ENCODE measurements at regions not wholly inside any gene's neighbourhood (a gene's known extent, or its start where the extent isn't known, plus 50 kb on each side); places are given as distances from the start of the nearest gene placed in this dataset.
"Not testable (repeated sequence)": the region's sequence is repeated elsewhere in the genome, so short reads cannot be mapped to it uniquely, and the experiment has no call there.

DNA sequence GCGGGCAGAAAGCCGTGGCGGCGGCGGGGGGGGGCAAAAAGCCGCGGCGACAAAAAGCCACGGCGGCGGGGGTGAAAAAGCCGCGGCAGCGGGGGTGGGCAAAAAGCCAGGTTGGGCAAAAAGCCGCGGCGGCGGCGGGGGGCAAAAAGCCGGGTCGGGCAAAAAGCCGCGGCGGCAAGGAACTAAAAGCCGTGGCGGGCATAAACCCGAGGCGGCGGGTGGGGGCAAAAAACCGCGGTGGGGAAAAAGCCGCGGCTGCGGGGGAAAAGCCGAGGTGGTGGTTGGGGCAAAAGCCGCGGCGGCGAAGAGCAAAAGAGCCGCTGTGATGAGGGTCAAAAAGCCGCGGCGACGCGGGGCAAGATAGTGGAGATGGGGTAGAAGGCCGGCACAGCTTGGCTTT, 1834.2 kb downstream of the FOXD4L5 start:
- peak overlapping the region in 1 of 2 donors; percentile 35 for H3K4me3 ChIP-seq (ENCODE audit: low read depth in 1 of 2, low read length in 2 of 2)
- 0 to 1% methylated on average over 17 to 36 of the region's 46 CpGs for whole genome bisulfite sequencing, 2 donors
- H3K4me1 ChIP-seq (ENCODE audit: control insufficient read depth in 2 of 2, insufficient read depth in 2 of 2, low read length in 1 of 2); H3K27ac ChIP-seq (ENCODE audit: low read depth in 2 of 2, low read length in 1 of 2); H3K36me3 ChIP-seq (ENCODE audit: control insufficient read depth in 2 of 2, insufficient read depth in 2 of 2, low read length in 1 of 2); H3K9me3 ChIP-seq (ENCODE audit: control insufficient read depth in 2 of 2, insufficient read depth in 1 of 2, low read depth in 1 of 2, low read length in 1 of 2); H3K27me3 ChIP-seq (ENCODE audit: control insufficient read depth in 1 of 2, insufficient read depth in 2 of 2, low read length in 2 of 2): not testable (repeated sequence)

DNA sequence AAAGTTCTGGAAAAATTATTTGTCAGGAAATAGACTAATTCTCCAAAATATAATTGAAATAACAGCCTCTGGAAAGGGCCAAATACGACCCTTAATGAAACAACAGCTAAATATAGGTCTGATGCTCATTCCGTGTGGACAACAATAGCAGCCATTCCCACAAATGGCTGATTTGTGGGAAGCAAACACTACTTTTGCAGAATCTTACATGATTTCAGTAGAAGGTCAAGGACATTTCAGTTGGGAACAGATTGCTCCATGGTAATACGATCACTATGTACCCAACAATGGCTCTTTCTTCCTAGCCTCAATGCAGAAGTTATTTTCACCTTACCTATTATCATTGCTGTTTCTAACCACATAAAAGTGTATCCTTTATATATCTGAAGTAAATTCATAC, 1859.9 kb downstream of the FOXD4L5 start:
- not testable (repeated sequence) for H3K9me3 ChIP-seq (ENCODE audit: control insufficient read depth in 2 of 2, insufficient read depth in 1 of 2, low read depth in 1 of 2, low read length in 1 of 2); H3K27ac ChIP-seq (ENCODE audit: low read depth in 2 of 2, low read length in 1 of 2); H3K36me3 ChIP-seq (ENCODE audit: control insufficient read depth in 2 of 2, insufficient read depth in 2 of 2, low read length in 1 of 2); H3K27me3 ChIP-seq (ENCODE audit: control insufficient read depth in 1 of 2, insufficient read depth in 2 of 2, low read length in 2 of 2); H3K4me1 ChIP-seq (ENCODE audit: control insufficient read depth in 2 of 2, insufficient read depth in 2 of 2, low read length in 1 of 2); H3K4me3 ChIP-seq (ENCODE audit: low read depth in 1 of 2, low read length in 2 of 2)
- 61% methylated on average over 2 of the region's 3 CpGs; no CpG with 5 or more reads in 1 of the 2 donors for whole genome bisulfite sequencing, 2 donors

DNA sequence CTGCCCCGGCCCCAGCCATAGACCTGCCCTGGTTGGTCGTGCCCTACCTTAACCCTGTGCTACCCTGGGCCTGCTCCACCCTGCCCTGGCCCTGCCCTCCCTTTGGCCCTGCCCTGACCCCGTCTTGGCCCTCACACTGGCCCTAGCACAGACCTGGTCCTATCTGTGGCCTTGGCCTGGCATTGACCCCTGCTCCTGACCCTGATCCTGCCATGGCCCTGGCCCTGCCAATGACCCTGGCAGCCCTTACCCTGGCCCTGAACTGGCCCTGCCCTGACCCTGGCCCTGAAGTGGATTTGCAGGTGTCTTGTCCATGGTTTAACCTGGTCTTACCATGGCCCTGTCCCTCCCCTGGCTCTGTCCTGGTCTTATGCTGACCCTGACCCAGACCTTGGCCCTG, 1894.1 kb downstream of the FOXD4L5 start:
- not testable (repeated sequence) for H3K9me3 ChIP-seq (ENCODE audit: control insufficient read depth in 2 of 2, insufficient read depth in 1 of 2, low read depth in 1 of 2, low read length in 1 of 2); H3K36me3 ChIP-seq (ENCODE audit: control insufficient read depth in 2 of 2, insufficient read depth in 2 of 2, low read length in 1 of 2); H3K4me1 ChIP-seq (ENCODE audit: control insufficient read depth in 2 of 2, insufficient read depth in 2 of 2, low read length in 1 of 2); H3K27me3 ChIP-seq (ENCODE audit: control insufficient read depth in 1 of 2, insufficient read depth in 2 of 2, low read length in 2 of 2); H3K27ac ChIP-seq (ENCODE audit: low read depth in 2 of 2, low read length in 1 of 2); H3K4me3 ChIP-seq (ENCODE audit: low read depth in 1 of 2, low read length in 2 of 2)
- 80% methylated on average over 1 of the region's 3 CpGs; no CpG with 5 or more reads in 1 of the 2 donors for WGBS, 2 donors

DNA sequence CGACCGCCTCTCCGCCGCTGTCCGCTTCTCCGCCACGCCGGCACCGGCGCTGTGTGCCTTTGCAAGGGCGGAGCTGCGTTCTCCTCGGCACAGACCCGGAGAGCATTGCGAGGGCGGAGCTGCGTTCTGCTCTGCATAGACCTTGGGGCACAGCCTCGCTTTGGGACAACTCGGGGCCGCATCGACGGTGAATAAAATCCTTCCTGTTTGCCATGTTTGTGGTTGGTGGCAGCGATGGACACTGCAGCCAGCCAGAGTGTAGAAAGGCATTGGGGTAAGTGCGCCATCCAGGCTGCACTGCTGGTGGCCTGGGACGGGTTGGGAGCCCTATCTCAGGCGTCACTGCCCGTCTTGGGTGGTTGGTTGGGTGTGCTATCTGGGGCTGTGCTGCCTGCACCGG, 1899.5 kb downstream of the FOXD4L5 start:
- H3K27me3 ChIP-seq (ENCODE audit: control insufficient read depth in 1 of 2, insufficient read depth in 2 of 2, low read length in 2 of 2); H3K4me1 ChIP-seq (ENCODE audit: control insufficient read depth in 2 of 2, insufficient read depth in 2 of 2, low read length in 1 of 2); H3K9me3 ChIP-seq (ENCODE audit: control insufficient read depth in 2 of 2, insufficient read depth in 1 of 2, low read depth in 1 of 2, low read length in 1 of 2); H3K27ac ChIP-seq (ENCODE audit: low read depth in 2 of 2, low read length in 1 of 2); H3K36me3 ChIP-seq (ENCODE audit: control insufficient read depth in 2 of 2, insufficient read depth in 2 of 2, low read length in 1 of 2); H3K4me3 ChIP-seq (ENCODE audit: low read depth in 1 of 2, low read length in 2 of 2): not testable (repeated sequence)
- 66 to 85% methylated on average over 5 to 6 of the region's 28 CpGs for WGBS, 2 donors

DNA sequence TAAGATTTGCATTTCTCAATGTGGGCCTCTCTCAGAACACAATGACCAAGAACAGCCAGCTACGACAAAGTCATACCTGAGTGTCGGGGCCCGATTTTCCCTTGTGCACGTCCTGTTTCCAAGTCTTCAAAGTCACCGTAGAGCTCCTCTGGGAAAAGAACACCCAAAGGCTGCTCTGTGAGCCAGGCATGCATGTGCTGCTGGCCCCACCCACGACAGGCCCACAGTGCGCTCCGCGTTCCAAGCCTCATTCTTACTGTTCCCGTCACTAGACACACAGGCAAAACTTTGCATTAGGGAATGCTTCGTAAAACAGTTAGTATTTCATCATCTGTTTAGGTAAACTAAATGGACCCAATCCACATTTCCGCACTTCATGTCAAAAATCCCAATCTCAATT, 1905.1 kb downstream of the FOXD4L5 start:
- H3K36me3 ChIP-seq (ENCODE audit: control insufficient read depth in 2 of 2, insufficient read depth in 2 of 2, low read length in 1 of 2): not testable (repeated sequence)
- whole genome bisulfite sequencing, 2 donors: 88 to 90% methylated on average over 11 to 12 of the region's 12 CpGs

DNA sequence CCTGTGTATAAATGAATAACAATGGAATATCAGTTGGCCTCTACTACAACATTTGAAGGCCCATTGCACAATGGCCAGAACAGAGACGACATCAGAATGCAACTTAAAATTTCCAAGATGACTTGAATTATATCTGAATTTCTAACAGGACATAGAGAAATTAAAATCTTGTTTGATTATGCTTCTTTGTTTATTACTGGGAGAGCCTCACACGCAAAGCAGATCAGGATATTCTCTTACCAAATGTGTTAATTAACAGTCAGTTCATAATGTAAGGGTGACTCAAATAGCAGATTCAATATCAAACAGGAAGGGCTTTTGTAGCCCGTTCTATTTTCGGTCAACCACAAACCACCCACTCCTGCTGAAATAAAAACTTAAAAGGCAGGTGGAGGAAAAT, 1930.8 kb downstream of the FOXD4L5 start:
- H3K4me1 ChIP-seq (ENCODE audit: control insufficient read depth in 2 of 2, insufficient read depth in 2 of 2, low read length in 1 of 2); H3K4me3 ChIP-seq (ENCODE audit: low read depth in 1 of 2, low read length in 2 of 2); H3K27me3 ChIP-seq (ENCODE audit: control insufficient read depth in 1 of 2, insufficient read depth in 2 of 2, low read length in 2 of 2); H3K9me3 ChIP-seq (ENCODE audit: control insufficient read depth in 2 of 2, insufficient read depth in 1 of 2, low read depth in 1 of 2, low read length in 1 of 2); H3K27ac ChIP-seq (ENCODE audit: low read depth in 2 of 2, low read length in 1 of 2); H3K36me3 ChIP-seq (ENCODE audit: control insufficient read depth in 2 of 2, insufficient read depth in 2 of 2, low read length in 1 of 2): not testable (repeated sequence)
- 67 to 76% methylated on average over 2 of the region's 4 CpGs for WGBS, 2 donors

More for the DNA sequence above, 1905.1 kb downstream of the FOXD4L5 start:
- not testable (repeated sequence) for H3K27ac ChIP-seq (ENCODE audit: low read depth in 2 of 2, low read length in 1 of 2); H3K4me1 ChIP-seq (ENCODE audit: control insufficient read depth in 2 of 2, insufficient read depth in 2 of 2, low read length in 1 of 2); H3K4me3 ChIP-seq (ENCODE audit: low read depth in 1 of 2, low read length in 2 of 2); H3K9me3 ChIP-seq (ENCODE audit: control insufficient read depth in 2 of 2, insufficient read depth in 1 of 2, low read depth in 1 of 2, low read length in 1 of 2); H3K27me3 ChIP-seq (ENCODE audit: control insufficient read depth in 1 of 2, insufficient read depth in 2 of 2, low read length in 2 of 2)

DNA sequence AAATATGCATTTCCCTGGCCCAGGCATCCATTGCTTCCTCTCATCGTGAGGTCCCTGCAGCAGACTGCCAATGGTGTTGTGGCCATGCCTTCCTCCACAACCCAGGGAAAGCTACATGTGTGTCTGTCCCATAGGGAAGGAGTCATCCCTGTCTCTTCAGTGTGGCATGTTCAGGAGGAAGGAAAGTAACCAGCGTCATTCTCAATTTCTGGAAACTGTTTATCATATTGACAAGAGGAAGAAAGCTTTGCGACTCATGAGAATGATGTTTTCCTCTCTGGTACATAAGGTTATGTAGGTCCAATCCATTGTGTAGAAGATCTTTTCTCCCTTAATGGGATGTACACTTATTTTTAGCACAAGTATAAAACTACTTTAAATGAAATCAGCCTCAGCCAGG, 1937.7 kb downstream of the FOXD4L5 start:
- H3K27me3 ChIP-seq (ENCODE audit: control insufficient read depth in 1 of 2, insufficient read depth in 2 of 2, low read length in 2 of 2); H3K4me1 ChIP-seq (ENCODE audit: control insufficient read depth in 2 of 2, insufficient read depth in 2 of 2, low read length in 1 of 2); H3K4me3 ChIP-seq (ENCODE audit: low read depth in 1 of 2, low read length in 2 of 2); H3K27ac ChIP-seq (ENCODE audit: low read depth in 2 of 2, low read length in 1 of 2); H3K9me3 ChIP-seq (ENCODE audit: control insufficient read depth in 2 of 2, insufficient read depth in 1 of 2, low read depth in 1 of 2, low read length in 1 of 2); H3K36me3 ChIP-seq (ENCODE audit: control insufficient read depth in 2 of 2, insufficient read depth in 2 of 2, low read length in 1 of 2): not testable (repeated sequence)
- 74 to 79% methylated on average over 2 of the region's 3 CpGs for WGBS, 2 donors

DNA sequence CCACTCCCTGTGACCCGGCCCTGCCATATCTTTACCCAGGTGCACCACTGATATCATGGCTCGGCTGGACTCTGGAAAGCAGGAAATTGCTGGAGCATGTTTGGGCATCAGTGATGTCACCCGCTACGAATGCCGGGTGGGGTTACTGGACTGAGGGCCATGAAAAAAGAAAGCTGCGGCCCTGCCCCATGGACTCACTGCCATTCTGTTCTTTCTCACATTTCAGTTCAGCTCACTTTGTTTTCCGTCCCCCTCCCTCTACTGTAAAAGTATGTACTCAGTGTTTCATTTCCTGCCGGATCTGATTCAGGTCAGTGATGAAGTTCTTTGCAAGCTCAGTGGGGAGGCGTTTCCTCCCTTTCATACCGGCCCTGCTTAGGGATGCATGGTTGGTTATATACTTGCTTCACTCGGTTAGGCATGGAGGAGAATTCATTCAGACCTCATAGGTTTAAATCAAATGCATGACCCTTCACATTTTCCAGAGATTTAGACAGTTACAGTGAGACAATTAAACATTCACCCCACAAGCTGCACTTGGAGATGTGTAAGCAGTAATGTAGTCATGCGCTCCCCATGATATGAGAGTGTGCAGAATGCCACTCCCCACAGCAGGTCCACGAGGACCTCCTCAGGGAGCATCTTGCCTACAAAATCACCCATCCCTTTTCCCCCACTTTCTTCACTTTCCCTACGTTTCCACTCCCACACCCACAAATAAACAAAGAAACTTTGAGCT, 1938.5 kb downstream of the FOXD4L5 start:
- not testable (repeated sequence) for H3K4me3 ChIP-seq (ENCODE audit: low read depth in 1 of 2, low read length in 2 of 2); H3K27me3 ChIP-seq (ENCODE audit: control insufficient read depth in 1 of 2, insufficient read depth in 2 of 2, low read length in 2 of 2); H3K4me1 ChIP-seq (ENCODE audit: control insufficient read depth in 2 of 2, insufficient read depth in 2 of 2, low read length in 1 of 2); H3K36me3 ChIP-seq (ENCODE audit: control insufficient read depth in 2 of 2, insufficient read depth in 2 of 2, low read length in 1 of 2); H3K9me3 ChIP-seq (ENCODE audit: control insufficient read depth in 2 of 2, insufficient read depth in 1 of 2, low read depth in 1 of 2, low read length in 1 of 2)
- 51 to 58% methylated on average over 10 to 11 of the region's 14 CpGs for WGBS, 2 donors
- H3K27ac ChIP-seq (ENCODE audit: low read depth in 2 of 2, low read length in 1 of 2): peak overlapping the region in 1 of 2 donors; percentile 39

DNA sequence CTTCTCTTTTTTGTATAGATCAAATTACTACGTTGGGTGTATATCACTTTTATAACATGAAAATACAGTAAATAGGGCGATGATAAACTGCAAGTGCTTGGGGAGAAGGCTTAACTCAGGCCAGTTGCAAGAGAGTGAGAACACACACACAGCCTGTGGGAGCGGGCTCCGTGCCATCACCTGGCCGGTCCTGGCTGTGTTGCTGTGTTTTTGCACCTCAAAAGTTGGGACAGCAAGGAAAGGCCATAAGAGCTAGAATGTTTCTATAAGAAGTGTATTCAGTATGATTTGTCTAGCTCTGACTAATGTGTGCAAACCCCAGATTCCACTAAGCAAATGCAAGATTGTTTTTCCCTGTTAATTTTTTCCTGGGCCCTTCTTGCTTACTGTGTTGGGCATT, 1940.6 kb downstream of the FOXD4L5 start:
- not testable (repeated sequence) for H3K27me3 ChIP-seq (ENCODE audit: control insufficient read depth in 1 of 2, insufficient read depth in 2 of 2, low read length in 2 of 2); H3K36me3 ChIP-seq (ENCODE audit: control insufficient read depth in 2 of 2, insufficient read depth in 2 of 2, low read length in 1 of 2); H3K9me3 ChIP-seq (ENCODE audit: control insufficient read depth in 2 of 2, insufficient read depth in 1 of 2, low read depth in 1 of 2, low read length in 1 of 2); H3K27ac ChIP-seq (ENCODE audit: low read depth in 2 of 2, low read length in 1 of 2); H3K4me1 ChIP-seq (ENCODE audit: control insufficient read depth in 2 of 2, insufficient read depth in 2 of 2, low read length in 1 of 2); H3K4me3 ChIP-seq (ENCODE audit: low read depth in 1 of 2, low read length in 2 of 2)
- WGBS, 2 donors: 87 to 88% methylated on average over 3 of the region's 5 CpGs

DNA sequence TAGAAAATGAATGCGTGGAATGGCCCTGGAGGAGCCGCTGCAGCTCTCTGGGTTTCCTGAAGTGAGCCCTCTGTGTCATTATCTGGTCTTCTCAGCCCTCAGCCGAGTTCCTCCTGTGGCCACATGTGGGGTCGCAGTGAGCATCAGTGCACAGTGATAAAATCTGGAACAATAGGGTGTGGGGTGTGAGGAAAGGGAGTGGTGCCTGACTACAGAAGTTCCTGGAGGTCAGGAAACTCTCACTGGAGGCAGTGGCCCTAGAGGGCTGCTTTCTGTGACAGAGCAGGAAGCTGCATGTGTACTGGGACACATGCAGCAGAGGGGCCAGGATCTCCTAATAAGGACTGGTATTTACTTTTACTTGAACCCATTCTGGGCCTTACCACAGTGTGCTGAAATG, 1942.5 kb downstream of the FOXD4L5 start:
- not testable (repeated sequence) for H3K27me3 ChIP-seq (ENCODE audit: control insufficient read depth in 1 of 2, insufficient read depth in 2 of 2, low read length in 2 of 2); H3K4me3 ChIP-seq (ENCODE audit: low read depth in 1 of 2, low read length in 2 of 2); H3K4me1 ChIP-seq (ENCODE audit: control insufficient read depth in 2 of 2, insufficient read depth in 2 of 2, low read length in 1 of 2); H3K27ac ChIP-seq (ENCODE audit: low read depth in 2 of 2, low read length in 1 of 2); H3K9me3 ChIP-seq (ENCODE audit: control insufficient read depth in 2 of 2, insufficient read depth in 1 of 2, low read depth in 1 of 2, low read length in 1 of 2); H3K36me3 ChIP-seq (ENCODE audit: control insufficient read depth in 2 of 2, insufficient read depth in 2 of 2, low read length in 1 of 2)
- 62 to 68% methylated on average over 2 of the region's 4 CpGs for WGBS, 2 donors

Data from esophagus (tissue), 2 donors.